Liver (tissue), 7 donors: ENCODE measurements at regions not wholly inside any gene's neighbourhood (a gene's known extent, or its start where the extent isn't known, plus 50 kb on each side); places are given as distances from the start of the nearest gene placed in this dataset.

Experiments used
- DNase-seq: peaks from one replicate; pipeline ENCODE4 v3.0.0-alpha.2; 2017; ENCODE audit warnings: low spot score
- H3K27ac ChIP-seq, 2 donors: one replicate each; pipeline ENCODE4 v1.7.0; 2013; ENCODE audit warnings: inconsistent platforms in 2 of 2, low read length in 2 of 2, control low read depth in 1 of 2, low read depth in 1 of 2, mild to moderate bottlenecking in 1 of 2
- H3K27me3 ChIP-seq, 4 donors: one replicate each; pipeline versions ENCODE4 v1.6.1 to v1.7.0; 2013; ENCODE audit warnings: low read length in 3 of 4, inconsistent platforms in 1 of 4, mild to moderate bottlenecking in 1 of 4, moderate library complexity in 1 of 4; ENCODE audit not compliant: control insufficient read depth in 4 of 4, insufficient read depth in 4 of 4
- H3K36me3 ChIP-seq, 4 donors: one replicate each; pipeline versions ENCODE4 v1.6.1 to v1.7.0; 2013; ENCODE audit warnings: low read length in 3 of 4, mild to moderate bottlenecking in 3 of 4, low read depth in 1 of 4, moderate library complexity in 1 of 4; ENCODE audit not compliant: control insufficient read depth in 4 of 4, insufficient read depth in 3 of 4
- H3K4me1 ChIP-seq, 4 donors: one replicate each; pipeline versions ENCODE4 v1.6.1 to v1.7.0; 2013; ENCODE audit warnings: low read length in 3 of 4, mild to moderate bottlenecking in 3 of 4, moderate library complexity in 1 of 4; ENCODE audit not compliant: control insufficient read depth in 4 of 4, insufficient read depth in 4 of 4
- H3K4me3 ChIP-seq, 3 donors: one replicate each; pipeline versions ENCODE4 v1.6.1 to v1.7.0; 2013; ENCODE audit warnings: low read length in 3 of 3, control low read depth in 1 of 3, low read depth in 1 of 3, mild to moderate bottlenecking in 1 of 3
- H3K9ac ChIP-seq, 2 donors: one replicate each; pipeline ENCODE4 v1.7.0; 2013; ENCODE audit warnings: low read length in 2 of 2, mild to moderate bottlenecking in 2 of 2, moderate library complexity in 2 of 2, control low read depth in 1 of 2, low read depth in 1 of 2
- H3K9me3 ChIP-seq, 4 donors: one replicate each; pipeline versions ENCODE4 v1.6.1 to v1.7.0; 2013; ENCODE audit warnings: low read length in 3 of 4; ENCODE audit not compliant: control insufficient read depth in 4 of 4
- EGR1 ChIP-seq, 2 donors: IDR thresholded peaks; 2 replicates each; pipeline ENCODE4 v1.6.1; 2016 to 2018; ENCODE audit warnings: antibody characterized with exemption in 2 of 2, low read depth in 2 of 2
- FOXA1 ChIP-seq: IDR thresholded peaks from 2 replicates; pipeline ENCODE4 v1.6.1; 2016; ENCODE audit warnings: antibody characterized with exemption
- FOXA2 ChIP-seq: IDR thresholded peaks from 2 replicates; pipeline ENCODE4 v1.6.1; 2016; ENCODE audit warnings: antibody characterized with exemption
- GABPA ChIP-seq, 2 donors: IDR thresholded peaks in 1 of 2; conservative IDR thresholded peaks in 1 of 2; 2 replicates each; pipeline ENCODE4 v1.6.1; 2016; ENCODE audit warnings: antibody characterized with exemption in 2 of 2, mild to moderate bottlenecking in 1 of 2, moderate library complexity in 1 of 2
- HNF4A ChIP-seq, 2 donors: conservative IDR thresholded peaks; 2 replicates each; pipeline ENCODE4 v1.6.1; 2016; ENCODE audit warnings: antibody characterized with exemption in 2 of 2, mild to moderate bottlenecking in 2 of 2
- HNF4G ChIP-seq: IDR thresholded peaks from 2 replicates; pipeline ENCODE4 v1.6.1; 2016; ENCODE audit warnings: antibody characterized with exemption
- JUND ChIP-seq, 2 donors: IDR thresholded peaks; 2 replicates each; pipeline ENCODE4 v1.6.1; 2016; ENCODE audit warnings: antibody characterized with exemption in 2 of 2
- NR2F2 ChIP-seq: IDR thresholded peaks from 2 replicates; pipeline ENCODE4 v1.6.1; 2016; ENCODE audit warnings: antibody characterized with exemption
- RAD21 ChIP-seq, 2 donors: IDR thresholded peaks; 2 replicates each; pipeline ENCODE4 v1.6.1; 2016; ENCODE audit warnings: antibody characterized with exemption in 2 of 2, mild to moderate bottlenecking in 2 of 2
- RXRA ChIP-seq, 2 donors: IDR thresholded peaks; 2 replicates each; pipeline ENCODE4 v1.6.1; 2017 to 2018; ENCODE audit warnings: antibody characterized with exemption in 2 of 2, mild to moderate bottlenecking in 1 of 2
- SP1 ChIP-seq: IDR thresholded peaks from 2 replicates; pipeline ENCODE4 v1.6.1; 2018; ENCODE audit warnings: antibody characterized with exemption, mild to moderate bottlenecking
- TAF1 ChIP-seq: conservative IDR thresholded peaks from 2 replicates; pipeline ENCODE4 v1.6.1; 2016; ENCODE audit warnings: antibody characterized with exemption, mild to moderate bottlenecking
- YY1 ChIP-seq: IDR thresholded peaks from 2 replicates; pipeline ENCODE4 v1.6.1; 2016; ENCODE audit warnings: antibody characterized with exemption, mild to moderate bottlenecking
- WGBS: extraction: QIAGEN DNeasy Blood & Tissue Kit; methylation state at CpG from one replicate; pipeline ENCODE4 v1.1.7; 2013; 5-methylcytosine and 5-hydroxymethylcytosine counted together
- TF ChIP-seq, protein P1 (sequence below): IDR thresholded peaks from 2 replicates; pipeline ENCODE4 v1.6.1; 2016; ENCODE audit warnings: antibody characterized with exemption, mild to moderate bottlenecking
- TF ChIP-seq, protein P2 (sequence below): IDR thresholded peaks from 2 replicates; pipeline ENCODE4 v1.6.1; 2016; ENCODE audit warnings: antibody characterized with exemption
- TF ChIP-seq, protein P3 (sequence below): IDR thresholded peaks from 2 replicates; pipeline ENCODE4 v1.6.1; 2016; ENCODE audit warnings: antibody characterized with exemption
- donor health status: healthy.
- donor health status: healthy.
- donor health status: healthy.
- donor health status: healthy.

- no peak for DNase-seq
- Histone ChIP-seq H3K36me3 (no peaks in the 10 kb centered on the region), H3K9ac (no peak overlapping the region), H3K27ac (no peak overlapping the region), H3K4me3 (peak overlapping the region in 1 of 3 donors; percentile 38), H3K27me3 (no peaks in the 10 kb centered on the region), H3K9me3 (no peaks in the 10 kb centered on the region), H3K4me1 (no peaks in the 10 kb centered on the region)
- WGBS, result 64% methylated on average over 2 of the region's 2 CpGs
- TF ChIP-seq, protein P1, sequence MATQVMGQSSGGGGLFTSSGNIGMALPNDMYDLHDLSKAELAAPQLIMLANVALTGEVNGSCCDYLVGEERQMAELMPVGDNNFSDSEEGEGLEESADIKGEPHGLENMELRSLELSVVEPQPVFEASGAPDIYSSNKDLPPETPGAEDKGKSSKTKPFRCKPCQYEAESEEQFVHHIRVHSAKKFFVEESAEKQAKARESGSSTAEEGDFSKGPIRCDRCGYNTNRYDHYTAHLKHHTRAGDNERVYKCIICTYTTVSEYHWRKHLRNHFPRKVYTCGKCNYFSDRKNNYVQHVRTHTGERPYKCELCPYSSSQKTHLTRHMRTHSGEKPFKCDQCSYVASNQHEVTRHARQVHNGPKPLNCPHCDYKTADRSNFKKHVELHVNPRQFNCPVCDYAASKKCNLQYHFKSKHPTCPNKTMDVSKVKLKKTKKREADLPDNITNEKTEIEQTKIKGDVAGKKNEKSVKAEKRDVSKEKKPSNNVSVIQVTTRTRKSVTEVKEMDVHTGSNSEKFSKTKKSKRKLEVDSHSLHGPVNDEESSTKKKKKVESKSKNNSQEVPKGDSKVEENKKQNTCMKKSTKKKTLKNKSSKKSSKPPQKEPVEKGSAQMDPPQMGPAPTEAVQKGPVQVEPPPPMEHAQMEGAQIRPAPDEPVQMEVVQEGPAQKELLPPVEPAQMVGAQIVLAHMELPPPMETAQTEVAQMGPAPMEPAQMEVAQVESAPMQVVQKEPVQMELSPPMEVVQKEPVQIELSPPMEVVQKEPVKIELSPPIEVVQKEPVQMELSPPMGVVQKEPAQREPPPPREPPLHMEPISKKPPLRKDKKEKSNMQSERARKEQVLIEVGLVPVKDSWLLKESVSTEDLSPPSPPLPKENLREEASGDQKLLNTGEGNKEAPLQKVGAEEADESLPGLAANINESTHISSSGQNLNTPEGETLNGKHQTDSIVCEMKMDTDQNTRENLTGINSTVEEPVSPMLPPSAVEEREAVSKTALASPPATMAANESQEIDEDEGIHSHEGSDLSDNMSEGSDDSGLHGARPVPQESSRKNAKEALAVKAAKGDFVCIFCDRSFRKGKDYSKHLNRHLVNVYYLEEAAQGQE, result no peak
- no peak for TF ChIP-seq RXRA (IDR thresholded peaks at IDR 0.05)
- no peak for TF ChIP-seq GABPA (IDR thresholded peaks at IDR 0.05 in 1 of 2, conservative IDR thresholded peaks at IDR 0.05 in 1 of 2)
- no peak for TF ChIP-seq SP1
- no peak for TF ChIP-seq FOXA1
- no peak for TF ChIP-seq HNF4A (conservative IDR thresholded peaks at IDR 0.05)
- TF ChIP-seq, protein P2, sequence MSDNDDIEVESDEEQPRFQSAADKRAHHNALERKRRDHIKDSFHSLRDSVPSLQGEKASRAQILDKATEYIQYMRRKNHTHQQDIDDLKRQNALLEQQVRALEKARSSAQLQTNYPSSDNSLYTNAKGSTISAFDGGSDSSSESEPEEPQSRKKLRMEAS, result no peak
- TF ChIP-seq HNF4G, result no peak
- no peak for TF ChIP-seq RAD21 (IDR thresholded peaks at IDR 0.05)
- no peak for TF ChIP-seq TAF1
- TF ChIP-seq EGR1 (IDR thresholded peaks at IDR 0.05; ENCODE audit: low read depth in 2 of 2), result no peak
- no peak for TF ChIP-seq NR2F2
- TF ChIP-seq YY1, result no peak
- TF ChIP-seq JUND (IDR thresholded peaks at IDR 0.05), result no peak
- TF ChIP-seq FOXA2, result no peak
- TF ChIP-seq, protein P3, sequence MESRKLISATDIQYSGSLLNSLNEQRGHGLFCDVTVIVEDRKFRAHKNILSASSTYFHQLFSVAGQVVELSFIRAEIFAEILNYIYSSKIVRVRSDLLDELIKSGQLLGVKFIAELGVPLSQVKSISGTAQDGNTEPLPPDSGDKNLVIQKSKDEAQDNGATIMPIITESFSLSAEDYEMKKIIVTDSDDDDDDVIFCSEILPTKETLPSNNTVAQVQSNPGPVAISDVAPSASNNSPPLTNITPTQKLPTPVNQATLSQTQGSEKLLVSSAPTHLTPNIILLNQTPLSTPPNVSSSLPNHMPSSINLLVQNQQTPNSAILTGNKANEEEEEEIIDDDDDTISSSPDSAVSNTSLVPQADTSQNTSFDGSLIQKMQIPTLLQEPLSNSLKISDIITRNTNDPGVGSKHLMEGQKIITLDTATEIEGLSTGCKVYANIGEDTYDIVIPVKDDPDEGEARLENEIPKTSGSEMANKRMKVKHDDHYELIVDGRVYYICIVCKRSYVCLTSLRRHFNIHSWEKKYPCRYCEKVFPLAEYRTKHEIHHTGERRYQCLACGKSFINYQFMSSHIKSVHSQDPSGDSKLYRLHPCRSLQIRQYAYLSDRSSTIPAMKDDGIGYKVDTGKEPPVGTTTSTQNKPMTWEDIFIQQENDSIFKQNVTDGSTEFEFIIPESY, result no peak
Measured at GRCh38 chr13:71015516-71015915, 851.5 kb downstream of the DACH1 start.

- H3K27me3 ChIP-seq, result no peaks in the 10 kb centered on the region
- no peak for DNase-seq
- H3K36me3 ChIP-seq, result no peaks in the 10 kb centered on the region
- no peaks in the 10 kb centered on the region for H3K9me3 ChIP-seq
- no peak overlapping the region for H3K9ac ChIP-seq
- no peaks in the 10 kb centered on the region for H3K4me1 ChIP-seq
- no peak for TF ChIP-seq HNF4A (conservative IDR thresholded peaks at IDR 0.05)
- peak; percentile 71 for TF ChIP-seq YY1
- TF ChIP-seq, protein P2, result no peak
- WGBS, result 60% methylated on average over 9 of the region's 9 CpGs
- peak overlapping the region in 1 of 3 donors; percentile 38 for H3K4me3 ChIP-seq
- no peak overlapping the region for H3K27ac ChIP-seq
Measured at GRCh38 chr13:71015021-71015420, 852.0 kb downstream of the DACH1 start.
